Hepatocyte (in vitro differentiated cells): ENCODE measurements at regions not wholly inside any gene's neighbourhood (a gene's known extent, or its start where the extent isn't known, plus 50 kb on each side); places are given as distances from the start of the nearest gene placed in this dataset.

ENCODE experiments used
- DNase-seq: peaks from one replicate; pipeline ENCODE4 v3.0.0-alpha.2; 2016; ENCODE audit warnings: low spot score
- H2AFZ ChIP-seq: fragments of 200-600 bp; sonication (generic); 2 replicates; pipeline ENCODE4 v1.6.0; 2016; ENCODE audit warnings: antibody characterized with exemption, mild to moderate bottlenecking
- H3K27ac ChIP-seq: fragments of 200-600 bp; sonication (generic); 2 replicates; pipeline ENCODE4 v1.5.1; 2016; ENCODE audit warnings: mild to moderate bottlenecking
- H3K27me3 ChIP-seq: fragments of 200-600 bp; sonication (generic); 2 replicates; pipeline ENCODE4 v1.6.1; 2016
- H3K36me3 ChIP-seq: fragments of 200-600 bp; sonication (generic); replicated peaks from 2 replicates; pipeline ENCODE4 v1.5.1; 2016; ENCODE audit warnings: low read depth; ENCODE audit not compliant: insufficient read depth
- H3K4me1 ChIP-seq: fragments of 200-600 bp; sonication (generic); 2 replicates; pipeline ENCODE4 v1.5.1; 2016; ENCODE audit warnings: mild to moderate bottlenecking, moderate library complexity; ENCODE audit not compliant: insufficient read depth
- H3K4me2 ChIP-seq: fragments of 200-600 bp; sonication (generic); 2 replicates; pipeline ENCODE4 v1.6.0; 2016
- H3K4me3 ChIP-seq: fragments of 200-600 bp; sonication (generic); 2 replicates; pipeline ENCODE4 v1.5.1; 2016; ENCODE audit warnings: mild to moderate bottlenecking
- H3K79me2 ChIP-seq: fragments of 200-600 bp; sonication (generic); 2 replicates; pipeline ENCODE4 v1.6.0; 2017; ENCODE audit warnings: mild to moderate bottlenecking
- H3K9me2 ChIP-seq: fragments of 200-600 bp; sonication (generic); replicated peaks from 2 replicates; pipeline ENCODE4 v1.6.0; 2017; ENCODE audit warnings: mild to moderate bottlenecking; ENCODE audit not compliant: insufficient read depth
- H3K9me3 ChIP-seq: fragments of 200-600 bp; sonication (generic); 2 replicates; pipeline ENCODE4 v1.5.1; 2016; ENCODE audit warnings: low read depth, mild to moderate bottlenecking
- H4K20me1 ChIP-seq: fragments of 200-600 bp; sonication (generic); 2 replicates; pipeline ENCODE4 v1.6.0; 2016; ENCODE audit warnings: mild to moderate bottlenecking; ENCODE audit not compliant: insufficient read depth, poor library complexity, severe bottlenecking
- CTCF ChIP-seq: fragments of 200-600 bp; sonication (generic); IDR thresholded peaks from 2 replicates; pipeline ENCODE4 v1.5.1; 2016; ENCODE audit warnings: antibody characterized with exemption, mild to moderate bottlenecking; ENCODE audit not compliant: poor library complexity
- EZH2 ChIP-seq: fragments of 200-600 bp; sonication (generic); IDR thresholded peaks from 2 replicates; pipeline ENCODE4 v1.6.1; 2016; ENCODE audit warnings: antibody characterized with exemption, mild to moderate bottlenecking, borderline replicate concordance
- EZH2phosphoT487 ChIP-seq: fragments of 200-600 bp; sonication (generic); IDR thresholded peaks from one replicate; pipeline ENCODE4 v1.6.1; 2018; ENCODE audit warnings: antibody characterized with exemption, mild to moderate bottlenecking, low read depth, moderate library complexity; ENCODE audit not compliant: unreplicated experiment, severe bottlenecking
- WGBS: methylation state at CpG from one replicate; pipeline ENCODE4 v1.1.6; 2016; ENCODE audit warnings: low lambda C conversion rate; ENCODE audit errors: missing lambda C conversion rate; 5-methylcytosine and 5-hydroxymethylcytosine counted together

DNA sequence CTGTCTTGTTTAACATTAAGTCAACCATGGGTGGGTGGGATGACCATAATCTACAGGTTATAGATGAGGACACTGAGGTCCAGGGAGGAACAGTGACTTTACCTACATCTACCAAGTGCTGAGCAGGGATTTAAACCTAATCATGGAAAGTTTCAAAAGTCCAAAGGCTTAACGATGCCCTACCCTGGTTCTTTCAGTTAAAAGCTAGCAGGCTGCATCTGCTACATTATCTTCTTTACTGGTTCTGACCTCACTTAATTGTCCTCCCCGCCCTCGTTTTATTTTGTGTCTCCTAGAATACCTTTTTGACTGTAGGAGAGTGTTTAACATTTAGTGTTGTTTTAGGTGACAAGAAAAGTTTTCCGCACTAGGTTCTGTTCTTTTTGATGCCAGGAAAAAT is 735.2 kb downstream of the TLR4 start:
- no peak for TF ChIP-seq EZH2
- no peak for TF ChIP-seq EZH2phosphoT487
- no peak for TF ChIP-seq CTCF
- Histone ChIP-seq H3K36me3 (no peaks in the 10 kb centered on the region), H3K4me3 (no peak overlapping the region), H4K20me1 (no peaks in the 10 kb centered on the region), H3K4me2 (peak overlapping the region; percentile 51), H3K79me2 (no peaks in the 10 kb centered on the region), H3K9me2 (no peaks in the 10 kb centered on the region), H3K9me3 (no peaks in the 10 kb centered on the region), H3K27me3 (no peaks in the 10 kb centered on the region), H2AFZ (no peak overlapping the region), H3K27ac (peak overlapping the region; percentile 78), H3K4me1 (no peaks in the 10 kb centered on the region)
- peak; percentile 26 for DNase-seq
- WGBS = 56% methylated on average over 4 of the region's 4 CpGs

DNA sequence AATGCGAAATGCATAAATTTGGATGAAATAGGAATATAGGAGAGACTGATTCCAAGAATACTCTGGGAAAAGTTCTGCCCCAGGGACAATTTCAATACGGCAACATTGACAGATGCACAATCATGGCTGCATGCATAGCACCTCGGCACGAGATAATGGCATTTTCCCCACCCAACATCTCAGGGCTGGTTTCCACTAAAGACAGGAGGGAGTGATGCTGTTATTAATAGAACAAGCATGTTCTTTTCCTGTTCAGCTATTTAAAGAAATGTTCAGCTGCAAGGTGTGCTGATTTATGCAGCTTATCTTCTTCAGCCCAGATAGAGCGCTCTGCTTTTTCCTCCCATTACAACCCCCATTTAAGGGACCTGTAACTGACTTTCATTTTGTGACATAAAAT is 740.2 kb downstream of the TLR4 start:
- H3K36me3 ChIP-seq = no peaks in the 10 kb centered on the region
- no peaks in the 10 kb centered on the region for H3K27me3 ChIP-seq
- H3K9me2 ChIP-seq = no peaks in the 10 kb centered on the region
- H3K4me1 ChIP-seq = no peaks in the 10 kb centered on the region
- no peaks in the 10 kb centered on the region for H3K9me3 ChIP-seq
- no peak for TF ChIP-seq EZH2
- no peak for TF ChIP-seq CTCF
- no peak for TF ChIP-seq EZH2phosphoT487
- no peak overlapping the region for H2AFZ ChIP-seq
- no peaks in the 10 kb centered on the region for H4K20me1 ChIP-seq
- no peak overlapping the region for H3K27ac ChIP-seq
- 89% methylated on average over 5 of the region's 5 CpGs for WGBS
- H3K4me2 ChIP-seq = no peak overlapping the region
- H3K4me3 ChIP-seq = no peak overlapping the region
- no peak for DNase-seq
- H3K79me2 ChIP-seq = no peaks in the 10 kb centered on the region

DNA sequence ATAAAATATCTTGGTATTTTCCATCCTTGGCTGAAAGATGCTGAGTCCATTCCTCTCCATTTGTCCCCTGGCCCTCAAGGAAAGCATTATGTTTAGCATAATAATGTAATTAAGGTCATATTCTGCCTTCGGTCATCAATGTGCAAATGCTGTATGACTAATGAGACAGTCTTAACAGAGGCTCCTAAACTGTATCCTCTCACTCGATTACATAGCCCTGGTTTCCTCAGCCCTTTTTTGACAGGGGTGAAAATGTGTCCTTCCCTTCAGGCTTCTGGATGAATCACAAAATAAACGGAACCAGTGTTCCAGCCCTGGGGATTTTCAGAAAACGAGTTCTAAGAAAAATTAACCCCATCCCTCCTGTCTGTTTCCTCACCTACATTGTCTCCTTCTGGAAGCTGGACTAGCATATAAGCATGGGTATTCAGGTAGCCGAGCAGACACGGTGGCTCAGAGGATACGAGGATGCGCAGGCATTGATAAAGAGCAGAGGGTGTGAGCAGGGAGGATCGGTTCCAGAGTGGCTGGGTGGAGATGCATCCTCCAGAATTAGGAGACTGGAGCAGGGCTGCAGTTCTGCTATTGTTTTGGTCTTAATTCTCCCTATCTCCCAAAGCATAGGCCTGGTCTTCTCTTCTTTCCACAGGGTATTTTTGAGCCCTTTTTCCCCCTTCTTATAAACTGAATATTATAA is 742.9 kb downstream of the TLR4 start:
- no peak for DNase-seq
- H3K4me1 ChIP-seq = no peaks in the 10 kb centered on the region
- no peaks in the 10 kb centered on the region for H3K79me2 ChIP-seq
- WGBS = 50% methylated on average over 9 of the region's 9 CpGs
- H3K27ac ChIP-seq = no peak overlapping the region
- H4K20me1 ChIP-seq = no peaks in the 10 kb centered on the region
- no peaks in the 10 kb centered on the region for H3K36me3 ChIP-seq
- H3K4me2 ChIP-seq = no peak overlapping the region
- no peaks in the 10 kb centered on the region for H3K9me3 ChIP-seq
- TF ChIP-seq EZH2 = no peak
- TF ChIP-seq EZH2phosphoT487 = no peak
- no peak for TF ChIP-seq CTCF
- no peak overlapping the region for H3K4me3 ChIP-seq
- H3K9me2 ChIP-seq = no peaks in the 10 kb centered on the region
- H3K27me3 ChIP-seq = no peaks in the 10 kb centered on the region
- H2AFZ ChIP-seq = no peak overlapping the region
